ENCODE measurements at regions not wholly inside any gene's neighbourhood (a gene's known extent, or its start where the extent isn't known, plus 50 kb on each side); places are given as distances from the start of the nearest gene placed in this dataset.

- TF ChIP-seq CTCF (IDR thresholded peaks at IDR 0.05) (no peak), POLR2A (IDR thresholded peaks at IDR 0.05) (no peak)
Observed at GRCh38 chr4:147136751-147137150, 191.1 kb upstream of the TTC29 start.
